GM21825 (cell line): ENCODE measurements at regions not wholly inside any gene's neighbourhood (a gene's known extent, or its start where the extent isn't known, plus 50 kb on each side); places are given as distances from the start of the nearest gene placed in this dataset.
"Not testable (repeated sequence)": the region's sequence is repeated elsewhere in the genome, so short reads cannot be mapped to it uniquely, and the experiment has no call there.

ENCODE experiments used
- ATAC-seq: cut with Tn5 transposase; IDR thresholded peaks from one replicate; pipeline ENCODE4 v1.9.1; 2021; ENCODE audit warnings: mild to moderate bottlenecking, moderate library complexity; ENCODE audit not compliant: unreplicated experiment

- ATAC-seq: no peak
Observed at GRCh38 chr7:65722361-65722792, 150.5 kb upstream of the VKORC1L1 start.

GRCh38 chr7:65727182-65727581, 145.7 kb upstream of the VKORC1L1 start:
- ATAC-seq: not testable (repeated sequence)

GRCh38 chr7:65731129-65731528, 141.7 kb upstream of the VKORC1L1 start:
- no peak for ATAC-seq

- ATAC-seq: no peak
Observed at GRCh38 chr7:65731562-65732035, 141.3 kb upstream of the VKORC1L1 start.

GRCh38 chr7:65744406-65744805, 128.5 kb upstream of the VKORC1L1 start:
- ATAC-seq: no peak

GRCh38 chr7:65746398-65746669, 126.5 kb upstream of the VKORC1L1 start:
- ATAC-seq: no peak

- ATAC-seq: no peak
Observed at GRCh38 chr7:65749039-65749438, 123.8 kb upstream of the VKORC1L1 start.

- ATAC-seq: no peak
Observed at GRCh38 chr7:65749518-65749917, 123.4 kb upstream of the VKORC1L1 start.

GRCh38 chr7:65750511-65751344, 122.1 kb upstream of the VKORC1L1 start:
- ATAC-seq: peak; percentile 100

GRCh38 chr7:65754070-65754469, 118.8 kb upstream of the VKORC1L1 start:
- ATAC-seq: not testable (repeated sequence)

GRCh38 chr7:65758991-65759390, 113.9 kb upstream of the VKORC1L1 start:
- not testable (repeated sequence) for ATAC-seq

GRCh38 chr7:65762712-65763111, 110.2 kb upstream of the VKORC1L1 start:
- ATAC-seq: not testable (repeated sequence)

GRCh38 chr7:65763114-65763513, 109.8 kb upstream of the VKORC1L1 start:
- ATAC-seq: not testable (repeated sequence)

- ATAC-seq: peak; percentile 97
Observed at GRCh38 chr7:65770473-65771225, 102.2 kb upstream of the VKORC1L1 start.

- not testable (repeated sequence) for ATAC-seq
Observed at GRCh38 chr7:65771226-65771569, 101.7 kb upstream of the VKORC1L1 start.

- ATAC-seq: not testable (repeated sequence)
Observed at GRCh38 chr7:65776677-65777076, 96.2 kb upstream of the VKORC1L1 start.

GRCh38 chr7:65789943-65790342, 82.9 kb upstream of the VKORC1L1 start:
- ATAC-seq: not testable (repeated sequence)

- ATAC-seq: not testable (repeated sequence)
Observed at GRCh38 chr7:65791788-65792187, 81.1 kb upstream of the VKORC1L1 start.

GRCh38 chr7:65792726-65793125, 80.1 kb upstream of the VKORC1L1 start:
- ATAC-seq: not testable (repeated sequence)

- ATAC-seq: not testable (repeated sequence)
Observed at GRCh38 chr7:65794671-65795391, 78.0 kb upstream of the VKORC1L1 start.

GRCh38 chr7:65795392-65795716, 77.5 kb upstream of the VKORC1L1 start:
- not testable (repeated sequence) for ATAC-seq

GRCh38 chr7:65796205-65796604, 76.7 kb upstream of the VKORC1L1 start:
- no peak for ATAC-seq
